ENCODE measurements at regions not wholly inside any gene's neighbourhood (a gene's known extent, or its start where the extent isn't known, plus 50 kb on each side); places are given as distances from the start of the nearest gene placed in this dataset.

- peaks cover 0 to 3% (median 0%) of the 10 kb centered on the region in 4 donors for H3K9me3 ChIP-seq (ENCODE audit: control insufficient read depth in 4 of 4, insufficient read depth in 3 of 4, low read length in 3 of 4)
- no peak overlapping the region for H3K9ac ChIP-seq (ENCODE audit: insufficient read depth in 1 of 2, low read length in 2 of 2)
- H3K4me3 ChIP-seq = no peak overlapping the region
- ATAC-seq (ENCODE audit: insufficient read depth, low FRiP score) = no peak
- WGBS, 2 donors = 66 to 71% methylated on average over 18 of the region's 18 CpGs
- H3K36me3 ChIP-seq (ENCODE audit: control insufficient read depth in 4 of 4, insufficient read depth in 4 of 4, low read length in 4 of 4) = no peaks in the 10 kb centered on the region
- no peak overlapping the region for H3K27ac ChIP-seq (ENCODE audit: low read depth in 1 of 2, low read length in 1 of 2)
- DNase-seq = no peak
- H3K4me1 ChIP-seq (ENCODE audit: control insufficient read depth in 5 of 5, insufficient read depth in 5 of 5, low read length in 5 of 5) = peaks cover 0 to 2% (median 0%) of the 10 kb centered on the region in 5 donors
- peaks cover 0 to 3% (median 0%) of the 10 kb centered on the region in 3 donors for H3K27me3 ChIP-seq (ENCODE audit: control insufficient read depth in 3 of 3, insufficient read depth in 3 of 3, low read length in 2 of 3)
- TF ChIP-seq CTCF (IDR thresholded peaks at IDR 0.05; ENCODE audit: control extremely low read depth, extremely low read depth) = no peak
Observed at GRCh38 chr17:6191405-6192324, 121.5 kb downstream of the WSCD1 start.

GRCh38 chr17:6187836-6188235 lies 117.7 kb downstream of the WSCD1 start:
- Histone ChIP-seq H3K9ac (ENCODE audit: insufficient read depth in 1 of 2, low read length in 2 of 2) (no peak overlapping the region), H3K4me1 (ENCODE audit: control insufficient read depth in 5 of 5, insufficient read depth in 5 of 5, low read length in 5 of 5) (peaks cover 0 to 2% (median 0%) of the 10 kb centered on the region in 5 donors), H3K27ac (ENCODE audit: low read depth in 1 of 2, low read length in 1 of 2) (no peak overlapping the region), H3K36me3 (ENCODE audit: control insufficient read depth in 4 of 4, insufficient read depth in 4 of 4, low read length in 4 of 4) (no peaks in the 10 kb centered on the region), H3K4me3 (no peak overlapping the region), H3K9me3 (ENCODE audit: control insufficient read depth in 4 of 4, insufficient read depth in 3 of 4, low read length in 3 of 4) (peaks cover 0 to 5% (median 0%) of the 10 kb centered on the region in 4 donors), H3K27me3 (ENCODE audit: control insufficient read depth in 3 of 3, insufficient read depth in 3 of 3, low read length in 2 of 3) (peaks cover 0 to 2% (median 0%) of the 10 kb centered on the region in 3 donors)
- ATAC-seq (ENCODE audit: insufficient read depth, low FRiP score) (no peak), DNase-seq (no peak)
- 47 to 50% methylated on average over 10 of the region's 10 CpGs for WGBS, 2 donors
- no peak for TF ChIP-seq CTCF (IDR thresholded peaks at IDR 0.05; ENCODE audit: control extremely low read depth, extremely low read depth)

GRCh38 chr17:6186998-6187397 lies 116.8 kb downstream of the WSCD1 start:
- DNase-seq (no peak), ATAC-seq (ENCODE audit: insufficient read depth, low FRiP score) (no peak)
- no peak overlapping the region for H3K9ac ChIP-seq (ENCODE audit: insufficient read depth in 1 of 2, low read length in 2 of 2)
- no peak overlapping the region for H3K4me3 ChIP-seq
- H3K36me3 ChIP-seq (ENCODE audit: control insufficient read depth in 4 of 4, insufficient read depth in 4 of 4, low read length in 4 of 4) = no peaks in the 10 kb centered on the region
- WGBS, 2 donors = 79 to 88% methylated on average over 1 of the region's 1 CpG
- no peak overlapping the region for H3K27ac ChIP-seq (ENCODE audit: low read depth in 1 of 2, low read length in 1 of 2)
- no peaks in the 10 kb centered on the region for H3K27me3 ChIP-seq (ENCODE audit: control insufficient read depth in 3 of 3, insufficient read depth in 3 of 3, low read length in 2 of 3)
- peaks cover 0 to 2% (median 0%) of the 10 kb centered on the region in 5 donors for H3K4me1 ChIP-seq (ENCODE audit: control insufficient read depth in 5 of 5, insufficient read depth in 5 of 5, low read length in 5 of 5)
- peaks cover 0 to 5% (median 0%) of the 10 kb centered on the region in 4 donors for H3K9me3 ChIP-seq (ENCODE audit: control insufficient read depth in 4 of 4, insufficient read depth in 3 of 4, low read length in 3 of 4)
- TF ChIP-seq CTCF (IDR thresholded peaks at IDR 0.05; ENCODE audit: control extremely low read depth, extremely low read depth) = no peak

Data from lung (tissue), 11 donors.